Thoracic aorta (tissue), 2 donors: ENCODE measurements at regions not wholly inside any gene's neighbourhood (a gene's known extent, or its start where the extent isn't known, plus 50 kb on each side); places are given as distances from the start of the nearest gene placed in this dataset.

Experiments used
- ATAC-seq: fragments of 150-250 bp; one replicate; pipeline ENCODE4 v1.8.0; 2017; ENCODE audit warnings: low read depth; ENCODE audit not compliant: insufficient number of reproducible peaks, low FRiP score
- DNase-seq: peaks from one replicate; pipeline ENCODE4 v3.0.0-alpha.2; 2020; ENCODE audit warnings: low spot score
- H3K27ac ChIP-seq, 2 donors: fragments of 200-600 bp; sonication (generic); 1 replicate in 1 of 2; 2 replicates in 1 of 2; pipeline ENCODE4 v1.5.1; 2016; ENCODE audit warnings: mild to moderate bottlenecking in 2 of 2, moderate library complexity in 2 of 2
- H3K27me3 ChIP-seq: fragments of 200-600 bp; sonication (generic); replicated peaks from 2 replicates; pipeline ENCODE4 v1.6.0; 2016; ENCODE audit warnings: mild to moderate bottlenecking; ENCODE audit not compliant: insufficient read depth
- H3K36me3 ChIP-seq: fragments of 200-600 bp; sonication (generic); one replicate; pipeline ENCODE4 v1.5.1; 2016
- H3K4me1 ChIP-seq, 2 donors: fragments of 200-600 bp; sonication (generic); 1 replicate in 1 of 2; 2 replicates in 1 of 2; pipeline versions ENCODE4 v1.5.1 to v1.6.0; 2016; ENCODE audit warnings: low read depth in 2 of 2, mild to moderate bottlenecking in 1 of 2; ENCODE audit not compliant: control insufficient read depth in 1 of 2
- H3K4me3 ChIP-seq: fragments of 200-600 bp; sonication (generic); 2 replicates; pipeline ENCODE4 v1.5.1; 2016; ENCODE audit warnings: mild to moderate bottlenecking
- H3K9me3 ChIP-seq: fragments of 200-600 bp; sonication (generic); 2 replicates; pipeline ENCODE4 v1.5.1; 2016
- TF ChIP-seq, protein P1 (sequence below): fragments of 200-600 bp; sonication (generic); IDR thresholded peaks from one replicate; pipeline ENCODE4 v1.5.1; 2019; ENCODE audit warnings: antibody characterized with exemption

DNA sequence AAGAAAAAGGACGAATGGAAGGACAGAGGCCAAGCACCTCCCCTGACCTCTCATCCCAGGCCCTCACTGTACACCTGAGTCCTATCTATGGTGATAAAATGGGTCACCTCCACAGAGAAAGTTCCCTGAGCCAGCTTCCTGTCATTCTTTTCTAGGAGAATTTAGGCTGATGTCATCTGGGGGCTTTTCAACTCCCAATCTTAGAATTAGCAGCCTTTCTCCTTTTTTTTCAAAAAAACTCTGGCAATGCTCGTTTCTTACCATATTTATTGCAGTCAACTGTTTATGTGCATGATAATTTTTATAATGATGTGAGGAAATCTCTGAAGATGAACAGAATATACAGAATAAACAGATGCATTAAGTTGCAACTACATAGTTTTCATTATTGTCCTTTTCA lies 177.6 kb downstream of the SNAPC1 start:
- Histone ChIP-seq H3K36me3 (no peaks in the 10 kb centered on the region), H3K27ac (no peak overlapping the region), H3K9me3 (no peaks in the 10 kb centered on the region), H3K4me3 (no peak overlapping the region), H3K27me3 (no peaks in the 10 kb centered on the region), H3K4me1 (no peaks in the 10 kb centered on the region)
- TF ChIP-seq, protein P1, sequence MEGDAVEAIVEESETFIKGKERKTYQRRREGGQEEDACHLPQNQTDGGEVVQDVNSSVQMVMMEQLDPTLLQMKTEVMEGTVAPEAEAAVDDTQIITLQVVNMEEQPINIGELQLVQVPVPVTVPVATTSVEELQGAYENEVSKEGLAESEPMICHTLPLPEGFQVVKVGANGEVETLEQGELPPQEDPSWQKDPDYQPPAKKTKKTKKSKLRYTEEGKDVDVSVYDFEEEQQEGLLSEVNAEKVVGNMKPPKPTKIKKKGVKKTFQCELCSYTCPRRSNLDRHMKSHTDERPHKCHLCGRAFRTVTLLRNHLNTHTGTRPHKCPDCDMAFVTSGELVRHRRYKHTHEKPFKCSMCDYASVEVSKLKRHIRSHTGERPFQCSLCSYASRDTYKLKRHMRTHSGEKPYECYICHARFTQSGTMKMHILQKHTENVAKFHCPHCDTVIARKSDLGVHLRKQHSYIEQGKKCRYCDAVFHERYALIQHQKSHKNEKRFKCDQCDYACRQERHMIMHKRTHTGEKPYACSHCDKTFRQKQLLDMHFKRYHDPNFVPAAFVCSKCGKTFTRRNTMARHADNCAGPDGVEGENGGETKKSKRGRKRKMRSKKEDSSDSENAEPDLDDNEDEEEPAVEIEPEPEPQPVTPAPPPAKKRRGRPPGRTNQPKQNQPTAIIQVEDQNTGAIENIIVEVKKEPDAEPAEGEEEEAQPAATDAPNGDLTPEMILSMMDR: no peak
- ATAC-seq (no peak), DNase-seq (no peak)

DNA sequence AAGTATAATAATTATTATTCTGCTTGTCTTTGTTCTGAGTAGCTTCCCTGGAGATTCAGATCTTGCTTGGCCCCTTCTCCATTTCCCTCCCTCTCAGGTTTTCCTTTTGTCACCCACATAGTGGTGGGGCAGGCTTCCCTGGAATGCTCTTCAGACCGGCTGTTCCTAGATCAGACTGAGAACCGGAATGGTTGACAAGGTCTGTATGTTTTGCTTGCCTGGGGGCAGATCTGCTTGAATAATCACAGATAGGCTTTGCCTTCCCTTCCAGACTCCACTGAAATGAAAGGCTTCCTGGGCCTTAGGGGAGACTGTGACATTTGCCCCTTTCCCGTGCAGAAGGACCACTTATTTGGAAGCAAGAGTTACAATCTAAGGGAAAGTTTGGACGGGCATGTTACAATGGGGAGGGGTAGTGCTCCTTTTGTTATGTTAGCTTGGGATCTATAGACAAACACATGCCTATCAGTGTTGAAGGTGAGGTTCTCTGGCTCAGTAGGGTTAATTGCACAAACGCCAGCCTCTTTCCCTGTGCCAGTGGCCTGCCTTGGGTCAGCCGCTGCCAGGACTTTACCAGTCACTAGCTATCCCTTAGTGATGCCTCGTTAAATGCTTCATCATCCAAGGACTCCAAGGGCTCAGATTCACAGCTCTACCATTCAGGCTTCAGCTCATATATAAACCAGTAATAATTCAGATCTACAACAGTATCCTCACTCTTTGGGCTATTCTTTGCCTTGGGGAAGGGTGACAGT lies 178.6 kb downstream of the SNAPC1 start:
- ATAC-seq: no peak
- Histone ChIP-seq H3K4me1 (no peaks in the 10 kb centered on the region), H3K4me3 (no peak overlapping the region), H3K9me3 (no peaks in the 10 kb centered on the region), H3K27me3 (no peaks in the 10 kb centered on the region), H3K36me3 (no peaks in the 10 kb centered on the region), H3K27ac (no peak overlapping the region)
- TF ChIP-seq, protein P1: no peak
- no peak for DNase-seq

DNA sequence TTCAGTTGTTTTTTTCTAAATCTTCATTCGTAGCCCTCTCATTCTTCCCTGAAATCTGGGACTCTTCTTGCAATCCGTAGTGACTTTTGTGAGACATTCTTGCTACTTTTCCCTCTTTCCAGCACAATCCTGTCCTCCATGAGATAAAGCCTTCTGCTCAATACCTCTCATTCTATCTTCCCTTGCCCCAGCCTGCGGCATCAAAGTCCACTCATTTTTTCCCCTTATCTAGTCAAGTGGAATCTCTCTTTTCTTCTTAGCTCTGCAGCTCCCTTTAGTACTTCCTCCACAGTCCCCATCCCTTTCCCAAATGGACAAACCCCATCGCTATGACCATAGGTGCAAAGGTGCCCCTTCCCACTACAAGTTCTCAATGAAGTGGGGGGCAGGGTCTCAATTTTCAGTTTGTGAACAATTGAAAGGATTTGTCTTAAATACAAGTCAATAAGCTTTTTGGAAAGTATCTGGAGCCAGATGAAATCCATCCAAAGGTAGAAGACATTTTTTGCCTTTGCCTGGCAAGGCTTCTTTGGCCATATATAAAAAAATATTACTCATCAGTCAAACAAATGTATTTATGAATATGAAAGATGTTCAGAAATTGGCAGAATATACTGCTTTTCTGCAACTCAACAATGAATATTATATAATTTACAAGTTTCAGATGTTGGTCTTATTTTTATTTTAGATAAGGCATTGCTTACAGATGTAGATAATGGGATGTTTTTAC lies 179.4 kb downstream of the SNAPC1 start:
- Histone ChIP-seq H3K4me1 (no peaks in the 10 kb centered on the region), H3K27ac (no peak overlapping the region), H3K4me3 (no peak overlapping the region), H3K27me3 (no peaks in the 10 kb centered on the region), H3K9me3 (no peaks in the 10 kb centered on the region), H3K36me3 (no peaks in the 10 kb centered on the region)
- TF ChIP-seq, protein P1: no peak
- no peak for DNase-seq
- no peak for ATAC-seq

DNA sequence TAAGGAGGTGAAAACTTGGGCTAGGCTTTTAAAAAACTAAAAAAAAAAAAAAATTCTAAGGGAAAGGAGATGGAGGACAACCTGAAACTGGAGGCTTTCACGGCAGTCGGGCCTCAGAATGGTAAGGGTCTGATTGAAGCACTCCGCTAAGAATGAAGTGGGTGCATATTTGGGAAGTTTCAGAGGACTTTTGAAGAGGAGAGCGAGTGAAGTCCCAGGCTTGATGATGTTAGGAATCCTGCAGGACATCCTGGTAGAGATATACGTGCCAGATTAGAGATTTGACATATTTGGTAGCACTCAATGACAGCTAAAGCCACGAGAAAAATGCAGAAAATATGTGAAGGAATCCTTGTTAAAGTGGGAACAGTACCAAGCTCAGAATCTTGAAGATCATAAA lies 186.2 kb downstream of the SNAPC1 start:
- TF ChIP-seq, protein P1: no peak
- no peak for DNase-seq
- H3K4me3 ChIP-seq: no peak overlapping the region
- H3K36me3 ChIP-seq: no peaks in the 10 kb centered on the region
- no peaks in the 10 kb centered on the region for H3K4me1 ChIP-seq
- no peaks in the 10 kb centered on the region for H3K9me3 ChIP-seq
- H3K27me3 ChIP-seq: no peaks in the 10 kb centered on the region
- no peak for ATAC-seq
- no peak overlapping the region for H3K27ac ChIP-seq

DNA sequence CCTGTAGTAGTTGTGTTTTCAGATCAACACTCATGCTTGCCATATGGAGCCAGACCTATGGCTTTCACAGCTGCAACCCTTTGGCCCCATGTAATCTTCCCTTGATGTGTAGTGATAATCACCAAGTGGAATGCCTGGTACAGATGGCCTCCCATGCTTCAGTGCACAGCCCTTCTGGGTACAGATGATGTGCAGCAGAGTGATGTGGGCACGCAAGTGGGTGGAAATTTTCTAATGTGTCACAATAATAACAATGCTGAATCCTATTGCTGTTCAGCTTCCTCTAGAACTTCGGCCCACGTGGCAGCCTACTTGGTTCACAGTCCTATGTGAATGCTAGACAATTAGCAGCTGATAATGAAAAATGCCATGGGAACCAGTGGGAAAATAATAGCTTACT lies 188.1 kb downstream of the SNAPC1 start:
- no peaks in the 10 kb centered on the region for H3K4me1 ChIP-seq
- no peaks in the 10 kb centered on the region for H3K36me3 ChIP-seq
- ATAC-seq (no peak), DNase-seq (no peak)
- no peaks in the 10 kb centered on the region for H3K27me3 ChIP-seq
- H3K9me3 ChIP-seq: no peaks in the 10 kb centered on the region
- H3K4me3 ChIP-seq: no peak overlapping the region
- H3K27ac ChIP-seq: no peak overlapping the region
- TF ChIP-seq, protein P1: no peak
